Gastroesophageal sphincter (tissue), 3 donors: ENCODE measurements at regions not wholly inside any gene's neighbourhood (a gene's known extent, or its start where the extent isn't known, plus 50 kb on each side); places are given as distances from the start of the nearest gene placed in this dataset.

Source experiments
- CTCF ChIP-seq, 4 experiments: fragments of 200-600 bp in 2 of 4; fragments of 450-650 bp in 2 of 4; sonication (generic) in 1 of 4; IDR thresholded peaks; one replicate each; pipeline ENCODE4 v1.5.1; 2017 to 2019; ENCODE audit warnings: antibody characterized with exemption in 4 of 4, mild to moderate bottlenecking in 2 of 4, moderate library complexity in 2 of 4
- POLR2A ChIP-seq, 2 donors: fragments of 450-650 bp; IDR thresholded peaks; one replicate each; pipeline ENCODE4 v1.6.1; 2017; ENCODE audit warnings: antibody characterized with exemption in 2 of 2, mild to moderate bottlenecking in 2 of 2, moderate library complexity in 1 of 2
- POLR2AphosphoS5 ChIP-seq: sonication (generic); formaldehyde crosslinking; IDR thresholded peaks from one replicate; pipeline ENCODE4 v1.6.1; 2017; ENCODE audit warnings: antibody characterized with exemption

DNA sequence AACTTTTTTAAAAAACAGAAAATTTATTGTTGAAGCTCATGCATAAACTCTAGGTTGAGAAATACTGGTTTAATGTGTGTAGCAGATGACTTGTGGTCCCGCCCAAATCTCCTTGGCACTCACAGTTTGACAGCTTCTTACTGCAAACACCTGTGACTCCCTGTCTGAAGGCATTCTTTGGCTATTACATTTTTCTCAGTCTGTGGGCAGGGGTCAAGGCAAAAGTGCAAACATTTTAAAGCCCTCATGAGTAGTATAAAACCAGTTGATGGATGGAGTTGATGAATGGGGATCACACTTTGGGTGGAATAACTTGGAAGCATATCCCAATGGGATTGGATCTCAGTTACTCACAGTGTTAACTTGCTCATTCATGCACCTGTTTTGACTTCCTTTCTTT is 1007.0 kb upstream of the NUDT12 start:
- TF ChIP-seq POLR2AphosphoS5 (no peak), CTCF (IDR thresholded peaks at IDR 0.05) (no peak), POLR2A (IDR thresholded peaks at IDR 0.05) (no peak)
